Loucy (cell line): ENCODE measurements at regions not wholly inside any gene's neighbourhood (a gene's known extent, or its start where the extent isn't known, plus 50 kb on each side); places are given as distances from the start of the nearest gene placed in this dataset.
A peak's percentile ranks its signal among the peaks of the same experiment; 100 is the strongest.

ENCODE experiments used
- H2AFZ ChIP-seq: fragments of 200-600 bp; sonication (generic); 2 replicates; pipeline ENCODE4 v1.6.0; 2016; ENCODE audit warnings: antibody characterized with exemption, mild to moderate bottlenecking, low read length, moderate library complexity
- H3F3A ChIP-seq: fragments of 200-600 bp; 2 replicates; pipeline ENCODE4 v1.6.0; 2016; ENCODE audit warnings: antibody characterized with exemption, low read depth, mild to moderate bottlenecking
- H3K27me3 ChIP-seq: fragments of 200-600 bp; sonication (generic); 2 replicates; pipeline ENCODE4 v1.6.1; 2014; ENCODE audit warnings: low read length, mild to moderate bottlenecking; ENCODE audit not compliant: insufficient read depth, poor library complexity, severe bottlenecking
- H3K36me3 ChIP-seq: fragments of 200-600 bp; sonication (generic); 2 replicates; pipeline ENCODE4 v1.6.1; 2016; ENCODE audit warnings: low read length; ENCODE audit not compliant: insufficient read depth
- H3K4me1 ChIP-seq: fragments of 200-600 bp; sonication (generic); 2 replicates; pipeline ENCODE4 v1.5.1; 2014; ENCODE audit warnings: low read length, mild to moderate bottlenecking; ENCODE audit not compliant: insufficient read depth, poor library complexity, severe bottlenecking
- H3K4me2 ChIP-seq: fragments of 200-600 bp; sonication (generic); 2 replicates; pipeline ENCODE4 v1.6.0; 2014; ENCODE audit warnings: antibody characterized with exemption, low read length, low read depth, mild to moderate bottlenecking; ENCODE audit not compliant: poor library complexity, severe bottlenecking
- H3K4me3 ChIP-seq: fragments of 200-600 bp; sonication (generic); 2 replicates; pipeline ENCODE4 v1.5.1; 2014; ENCODE audit warnings: low read length, mild to moderate bottlenecking, mixed read lengths; ENCODE audit not compliant: poor library complexity, severe bottlenecking
- H3K79me2 ChIP-seq: fragments of 200-600 bp; sonication (generic); 2 replicates; pipeline ENCODE4 v1.6.1; 2014; ENCODE audit warnings: low read length; ENCODE audit not compliant: insufficient read depth
- H3K9ac ChIP-seq: fragments of 200-600 bp; sonication (generic); 2 replicates; pipeline ENCODE4 v1.6.0; 2014; ENCODE audit warnings: mild to moderate bottlenecking, low read depth, low read length, moderate library complexity; ENCODE audit not compliant: poor library complexity, severe bottlenecking
- H3K9me2 ChIP-seq: fragments of 200-600 bp; sonication (generic); replicated peaks from 2 replicates; pipeline ENCODE4 v1.6.1; 2016; ENCODE audit warnings: low read depth, low read length, mixed read lengths
- H3K9me3 ChIP-seq: fragments of 200-600 bp; sonication (generic); 2 replicates; pipeline ENCODE4 v1.6.1; 2014; ENCODE audit warnings: mild to moderate bottlenecking, antibody characterized with exemption, low read length, low read depth; ENCODE audit not compliant: insufficient read depth
- H4K20me1 ChIP-seq: fragments of 200-600 bp; sonication (generic); 2 replicates; pipeline ENCODE4 v1.6.0; 2014; ENCODE audit warnings: antibody characterized with exemption, low read length, mild to moderate bottlenecking; ENCODE audit not compliant: insufficient read depth, poor library complexity, severe bottlenecking
- CTCF ChIP-seq: fragments of 200-600 bp; sonication (generic); conservative IDR thresholded peaks from 2 replicates; pipeline ENCODE4 v1.5.1; 2014; ENCODE audit warnings: mild to moderate bottlenecking, antibody characterized with exemption, low read length
- EZH2phosphoT487 ChIP-seq: fragments of 200-600 bp; IDR thresholded peaks from 2 replicates; pipeline ENCODE4 v1.6.1; 2018; ENCODE audit warnings: antibody characterized with exemption, mild to moderate bottlenecking, moderate library complexity, borderline replicate concordance

- H3F3A ChIP-seq: no peaks in the 10 kb centered on the region
- peaks cover 51% of the 10 kb centered on the region for H3K79me2 ChIP-seq
- peak overlapping the region; percentile 93 for H3K4me2 ChIP-seq
- no peaks in the 10 kb centered on the region for H3K27me3 ChIP-seq
- H3K9ac ChIP-seq: no peak overlapping the region
- no peaks in the 10 kb centered on the region for H4K20me1 ChIP-seq
- H3K4me3 ChIP-seq: peak overlapping the region; percentile 74
- no peak overlapping the region for H2AFZ ChIP-seq
- H3K4me1 ChIP-seq: peaks cover 71% of the 10 kb centered on the region
- TF ChIP-seq CTCF (no peak), EZH2phosphoT487 (no peak)
- H3K9me3 ChIP-seq: no peaks in the 10 kb centered on the region
- no peaks in the 10 kb centered on the region for H3K36me3 ChIP-seq
- H3K9me2 ChIP-seq: no peaks in the 10 kb centered on the region
Observed at GRCh38 chr7:130958846-130959245, 224.8 kb upstream of the KLF14 start.

DNA sequence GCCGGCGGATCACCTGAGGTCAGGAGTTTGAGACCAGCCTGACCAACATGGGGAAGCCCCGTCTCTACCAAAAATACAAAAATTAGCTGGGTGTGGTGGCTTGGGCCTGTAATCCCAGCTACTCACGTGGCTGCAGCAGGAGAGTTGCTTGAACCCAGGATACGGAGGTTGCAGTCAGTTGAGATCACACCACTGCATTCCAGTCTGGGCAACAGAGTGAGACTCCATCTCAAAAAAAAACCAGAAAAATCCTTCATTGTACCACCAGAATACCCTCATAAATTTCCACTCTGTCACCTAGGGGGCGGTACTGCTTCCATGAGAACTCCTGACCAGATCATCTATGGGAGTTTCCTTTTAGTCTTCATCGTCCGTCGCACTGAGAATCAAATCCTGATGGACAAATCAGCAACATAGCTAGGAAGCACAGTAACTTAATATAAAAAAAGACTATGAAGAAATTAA, 225.8 kb upstream of the KLF14 start:
- H3K4me3 ChIP-seq: peak overlapping the region; percentile 74
- peak overlapping the region; percentile 93 for H3K4me2 ChIP-seq
- no peaks in the 10 kb centered on the region for H3K36me3 ChIP-seq
- no peaks in the 10 kb centered on the region for H3K9me3 ChIP-seq
- peak; percentile 74 for TF ChIP-seq CTCF
- TF ChIP-seq EZH2phosphoT487: no peak
- H3K4me1 ChIP-seq: peaks cover 69% of the 10 kb centered on the region
- no peaks in the 10 kb centered on the region for H3K27me3 ChIP-seq
- peaks cover 48% of the 10 kb centered on the region for H3K79me2 ChIP-seq
- H4K20me1 ChIP-seq: no peaks in the 10 kb centered on the region
- H2AFZ ChIP-seq: peak overlapping the region; percentile 20; the same call in 1 of the 2 replicates
- no peaks in the 10 kb centered on the region for H3F3A ChIP-seq
- H3K9me2 ChIP-seq: no peaks in the 10 kb centered on the region
- peak overlapping the region; percentile 87 for H3K9ac ChIP-seq

DNA sequence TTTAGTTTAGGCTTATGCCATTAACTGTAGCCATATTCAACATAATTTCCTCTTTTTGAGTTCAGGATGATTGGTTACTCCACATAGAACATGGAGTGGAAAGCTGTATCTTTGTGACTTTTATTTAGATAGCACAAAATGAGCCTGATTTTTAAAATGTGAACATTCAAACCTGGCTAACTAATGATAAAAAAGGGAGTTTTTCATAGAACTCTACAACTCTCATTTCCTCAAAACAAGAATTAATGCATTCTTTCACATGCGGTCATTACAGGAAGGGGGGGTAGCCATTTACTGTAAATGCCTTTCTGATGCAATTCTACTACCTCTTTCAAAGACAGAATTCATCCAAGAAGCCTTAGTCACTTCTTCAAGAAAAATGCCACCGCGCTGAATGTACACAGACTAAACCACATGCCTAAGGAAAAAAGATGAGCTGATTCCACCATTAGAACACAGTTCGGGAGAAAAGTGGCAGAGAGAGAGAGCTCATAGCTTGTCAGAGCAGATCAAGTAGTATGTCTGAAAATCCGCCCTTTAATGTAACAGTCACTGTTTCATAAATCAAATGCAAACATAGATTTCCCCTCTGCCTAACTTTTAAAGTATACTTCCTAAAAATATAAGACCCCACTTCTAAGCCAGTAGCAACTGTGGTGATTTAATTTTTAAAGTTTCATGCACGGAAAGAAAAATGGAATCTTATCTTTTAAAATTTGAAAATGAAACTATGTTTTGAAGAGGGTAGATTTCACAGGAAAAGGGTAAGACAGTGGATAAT, 226.4 kb upstream of the KLF14 start:
- no peaks in the 10 kb centered on the region for H3K36me3 ChIP-seq
- peak overlapping the region; percentile 93 for H3K4me2 ChIP-seq
- H3K9me3 ChIP-seq: no peaks in the 10 kb centered on the region
- peaks cover 42% of the 10 kb centered on the region for H3K79me2 ChIP-seq
- peak overlapping the region; percentile 87 for H3K9ac ChIP-seq
- H3K4me1 ChIP-seq: peaks cover 62% of the 10 kb centered on the region
- no peaks in the 10 kb centered on the region for H3K9me2 ChIP-seq
- TF ChIP-seq CTCF (peak; percentile 2; the same call in 1 of the 2 replicates), EZH2phosphoT487 (no peak)
- H4K20me1 ChIP-seq: no peaks in the 10 kb centered on the region
- H3K4me3 ChIP-seq: peak overlapping the region; percentile 74
- peak overlapping the region; percentile 20 for H2AFZ ChIP-seq
- no peaks in the 10 kb centered on the region for H3K27me3 ChIP-seq
- H3F3A ChIP-seq: no peaks in the 10 kb centered on the region
